CD4-positive, CD25-positive, alpha-beta regulatory T cell (primary cell): ENCODE measurements at regions not wholly inside any gene's neighbourhood (a gene's known extent, or its start where the extent isn't known, plus 50 kb on each side); places are given as distances from the start of the nearest gene placed in this dataset.
A peak's percentile ranks its signal among the peaks of the same experiment; 100 is the strongest.

ENCODE experiments used
- ATAC-seq, 2 donors: fragments of 150-1000 bp; cut with Tn5 transposase; one replicate each; pipeline ENCODE4 v1.10.0; 2021; ENCODE audit warnings: low read depth in 2 of 2, moderate number of reproducible peaks in 2 of 2, moderate library complexity in 1 of 2
- DNase-seq, 3 donors: peaks; one replicate each; pipeline versions ENCODE4 v3.0.0 to v3.0.0-alpha.2; 2012 to 2022; ENCODE audit warnings: mixed read lengths in 1 of 3
- H3K27ac ChIP-seq: one replicate; pipeline ENCODE4 v1.7.0; 2013; ENCODE audit warnings: mild to moderate bottlenecking, low read length; ENCODE audit not compliant: insufficient read depth, poor library complexity, severe bottlenecking
- H3K27me3 ChIP-seq: one replicate; pipeline ENCODE4 v1.7.0; 2013; ENCODE audit warnings: low read length; ENCODE audit not compliant: control insufficient read depth, insufficient read depth
- H3K36me3 ChIP-seq: one replicate; pipeline ENCODE4 v1.7.0; 2013; ENCODE audit warnings: mild to moderate bottlenecking, low read length, moderate library complexity; ENCODE audit not compliant: control insufficient read depth, insufficient read depth
- H3K4me1 ChIP-seq: 2 replicates; pipeline ENCODE4 v1.7.0; 2013; ENCODE audit warnings: mild to moderate bottlenecking, low read length; ENCODE audit not compliant: insufficient read depth, control insufficient read depth, poor library complexity, severe bottlenecking
- H3K4me3 ChIP-seq: one replicate; pipeline ENCODE4 v1.7.0; 2013; ENCODE audit warnings: low read depth, mild to moderate bottlenecking, low read length, moderate library complexity
- H3K9me3 ChIP-seq, 2 experiments: 1 replicate in 1 of 2; 2 replicates in 1 of 2; pipeline ENCODE4 v1.7.0; 2013; ENCODE audit warnings: low read length in 2 of 2, mild to moderate bottlenecking in 1 of 2, moderate library complexity in 1 of 2; ENCODE audit not compliant: control insufficient read depth in 2 of 2
- H3K27ac Mint-ChIP-seq, 3 donors: one replicate each; pipeline ENCODE4 v1.8.0; 2020 to 2022; ENCODE audit warnings: mild to moderate bottlenecking in 3 of 3, mixed read lengths in 3 of 3, moderate library complexity in 2 of 3
- H3K27me3 Mint-ChIP-seq: one replicate; pipeline ENCODE4 v1.8.0; 2022; ENCODE audit warnings: mild to moderate bottlenecking, mixed read lengths
- H3K36me3 Mint-ChIP-seq: one replicate; pipeline ENCODE4 v1.8.0; 2020; ENCODE audit warnings: mixed read lengths
- H3K4me1 Mint-ChIP-seq, 4 donors: one replicate each; pipeline ENCODE4 v1.8.0; 2020 to 2022; ENCODE audit warnings: mixed read lengths in 4 of 4, mild to moderate bottlenecking in 1 of 4
- H3K4me3 Mint-ChIP-seq, 4 donors: one replicate each; pipeline ENCODE4 v1.8.0; 2020 to 2022; ENCODE audit warnings: mild to moderate bottlenecking in 4 of 4, mixed read lengths in 4 of 4, moderate library complexity in 3 of 4
- H3K9me3 Mint-ChIP-seq, 7 donors: one replicate each; pipeline ENCODE4 v1.8.0; 2020 to 2022; ENCODE audit warnings: mixed read lengths in 7 of 7, mild to moderate bottlenecking in 3 of 7, moderate library complexity in 2 of 7

DNA sequence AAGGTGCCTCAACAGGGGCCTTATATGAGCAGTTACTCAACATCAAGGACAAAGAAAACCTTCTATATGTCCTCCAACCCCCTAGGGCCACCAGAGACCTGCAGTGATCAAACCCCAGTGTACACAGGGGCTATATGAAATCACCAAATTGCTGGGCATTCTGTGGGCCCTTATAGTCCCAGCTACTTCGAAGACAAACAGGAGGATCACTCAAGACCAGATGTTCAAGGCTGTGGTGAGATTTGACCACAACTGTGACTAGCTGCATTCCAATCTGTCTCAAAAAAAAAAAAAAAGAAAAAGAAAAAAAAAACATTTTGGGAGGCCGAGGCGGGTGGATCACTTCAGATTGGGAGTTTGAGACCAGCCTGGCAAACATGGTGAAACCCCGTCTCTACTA is 51.0 kb upstream of the PRB2 start:
- no peak for ATAC-seq
- Histone ChIP-seq H3K9me3 (no peaks in the 10 kb centered on the region), H3K27ac (no peak overlapping the region), H3K4me1 (no peaks in the 10 kb centered on the region), H3K4me3 (no peak overlapping the region), H3K36me3 (no peaks in the 10 kb centered on the region), H3K27me3 (peaks cover 3% of the 10 kb centered on the region)
- Mint-ChIP-seq H3K36me3 (no peaks in the 10 kb centered on the region), H3K27ac (no peak overlapping the region), H3K9me3 (peaks cover 0 to 1% (median 0%) of the 10 kb centered on the region in 7 donors), H3K27me3 (peaks cover 9% of the 10 kb centered on the region), H3K4me3 (no peak overlapping the region), H3K4me1 (no peaks in the 10 kb centered on the region)
- DNase-seq, result no peak

- no peak overlapping the region for H3K4me3 Mint-ChIP-seq
- H3K27me3 Mint-ChIP-seq, result peaks cover 6% of the 10 kb centered on the region
- H3K9me3 Mint-ChIP-seq, result peaks cover 0 to 1% (median 0%) of the 10 kb centered on the region in 7 donors
- no peaks in the 10 kb centered on the region for H3K4me1 Mint-ChIP-seq
- Histone ChIP-seq H3K36me3 (no peaks in the 10 kb centered on the region), H3K27me3 (no peaks in the 10 kb centered on the region), H3K4me3 (no peak overlapping the region), H3K27ac (no peak overlapping the region), H3K9me3 (no peaks in the 10 kb centered on the region), H3K4me1 (no peaks in the 10 kb centered on the region)
- H3K27ac Mint-ChIP-seq, result no peak overlapping the region
- H3K36me3 Mint-ChIP-seq, result no peaks in the 10 kb centered on the region
- DNase-seq (no peak), ATAC-seq (no peak)
These were observed 62.8 kb upstream of the PRB2 start for GRCh38 chr12:11457996-11458645.

DNA sequence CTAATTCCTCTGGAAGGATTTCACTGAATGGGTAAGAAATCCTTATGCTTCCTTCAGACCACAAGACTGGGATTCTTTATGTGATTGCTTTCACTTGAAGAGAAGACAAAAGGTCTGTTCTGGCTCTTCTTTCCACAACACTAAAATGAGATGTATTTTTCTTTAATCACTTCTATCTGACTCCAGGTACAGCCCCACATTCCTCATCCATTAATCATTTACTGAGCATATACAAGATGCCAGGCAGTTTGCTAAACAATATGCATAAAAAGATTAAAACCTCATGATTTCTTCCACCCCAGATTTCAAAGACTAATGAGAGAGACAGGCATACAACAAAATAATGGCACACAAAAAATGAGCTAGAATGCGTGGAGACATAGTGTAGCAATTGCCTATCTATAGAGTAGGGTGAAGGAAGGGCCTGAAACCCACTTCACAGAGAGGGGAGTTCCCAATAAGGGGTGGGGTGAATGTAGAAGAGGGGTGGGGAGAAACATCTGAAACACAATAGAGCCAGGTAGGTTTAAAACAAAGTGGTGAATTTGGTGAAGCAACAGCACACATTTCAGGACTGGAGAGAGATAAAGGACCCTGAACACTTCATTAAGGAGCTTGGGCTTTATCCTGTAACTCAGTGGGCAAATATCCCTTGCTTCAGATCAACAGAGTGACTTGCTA is 65.1 kb upstream of the PRB2 start:
- no peaks in the 10 kb centered on the region for H3K36me3 Mint-ChIP-seq
- peaks cover 0 to 1% (median 0%) of the 10 kb centered on the region in 7 donors for H3K9me3 Mint-ChIP-seq
- no peak overlapping the region for H3K27ac Mint-ChIP-seq
- no peak overlapping the region for H3K4me3 Mint-ChIP-seq
- H3K4me1 Mint-ChIP-seq, result no peaks in the 10 kb centered on the region
- DNase-seq (no peak), ATAC-seq (no peak)
- Histone ChIP-seq H3K4me3 (no peak overlapping the region), H3K27me3 (no peaks in the 10 kb centered on the region), H3K36me3 (no peaks in the 10 kb centered on the region), H3K9me3 (no peaks in the 10 kb centered on the region), H3K27ac (no peak overlapping the region), H3K4me1 (no peaks in the 10 kb centered on the region)
- H3K27me3 Mint-ChIP-seq, result no peaks in the 10 kb centered on the region

DNA sequence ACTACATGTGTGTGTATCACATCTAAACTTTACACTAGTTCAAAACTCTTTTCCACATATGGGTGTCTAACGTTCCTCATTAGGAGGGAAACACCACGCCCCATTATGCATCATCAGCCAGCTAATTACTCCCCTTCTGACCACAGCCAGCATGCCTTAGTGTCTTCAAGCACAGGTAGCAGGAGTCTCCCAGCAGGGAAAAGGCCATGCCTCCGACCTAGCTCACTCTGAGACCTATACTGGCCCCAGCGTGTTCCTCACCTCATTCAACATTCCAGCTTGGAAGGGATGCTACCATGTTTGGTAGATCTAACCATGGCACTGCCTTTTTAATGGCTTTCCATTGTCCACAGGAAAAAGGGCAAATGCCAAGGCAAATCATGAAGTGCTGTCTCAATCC is 66.1 kb upstream of the PRB2 start:
- no peaks in the 10 kb centered on the region for H3K36me3 Mint-ChIP-seq
- no peaks in the 10 kb centered on the region for H3K27me3 ChIP-seq
- no peaks in the 10 kb centered on the region for H3K27me3 Mint-ChIP-seq
- peak overlapping the region in 1 of 3 donors; percentile 16 for H3K27ac Mint-ChIP-seq
- H3K4me3 ChIP-seq, result no peak overlapping the region
- ATAC-seq (no peak), DNase-seq (no peak)
- no peaks in the 10 kb centered on the region for H3K4me1 Mint-ChIP-seq
- H3K27ac ChIP-seq, result no peak overlapping the region
- no peak overlapping the region for H3K4me3 Mint-ChIP-seq
- H3K9me3 ChIP-seq, result no peaks in the 10 kb centered on the region
- H3K36me3 ChIP-seq, result no peaks in the 10 kb centered on the region
- H3K9me3 Mint-ChIP-seq, result peaks cover 0 to 4% (median 0%) of the 10 kb centered on the region in 7 donors
- H3K4me1 ChIP-seq, result no peaks in the 10 kb centered on the region

- H3K27ac ChIP-seq, result no peak overlapping the region
- Mint-ChIP-seq H3K27me3 (peaks cover 14% of the 10 kb centered on the region), H3K27ac (no peak overlapping the region), H3K4me1 (no peaks in the 10 kb centered on the region), H3K4me3 (no peak overlapping the region), H3K9me3 (peaks cover 0 to 6% (median 0%) of the 10 kb centered on the region in 7 donors), H3K36me3 (no peaks in the 10 kb centered on the region)
- no peak for DNase-seq
- no peak overlapping the region for H3K4me3 ChIP-seq
- no peaks in the 10 kb centered on the region for H3K9me3 ChIP-seq
- no peaks in the 10 kb centered on the region for H3K4me1 ChIP-seq
- H3K36me3 ChIP-seq, result no peaks in the 10 kb centered on the region
- ATAC-seq, result no peak
- H3K27me3 ChIP-seq, result no peaks in the 10 kb centered on the region
These were observed 81.7 kb upstream of the PRB2 start for GRCh38 chr12:11477110-11477509.

- Mint-ChIP-seq H3K4me1 (peaks cover 0 to 5% (median 4%) of the 10 kb centered on the region in 4 donors), H3K27ac (no peak overlapping the region), H3K4me3 (no peak overlapping the region), H3K27me3 (peaks cover 23% of the 10 kb centered on the region), H3K9me3 (no peaks in the 10 kb centered on the region), H3K36me3 (no peaks in the 10 kb centered on the region)
- ATAC-seq, result no peak
- Histone ChIP-seq H3K4me3 (no peak overlapping the region), H3K27me3 (no peaks in the 10 kb centered on the region), H3K27ac (no peak overlapping the region), H3K4me1 (no peaks in the 10 kb centered on the region), H3K36me3 (no peaks in the 10 kb centered on the region), H3K9me3 (no peaks in the 10 kb centered on the region)
- no peak for DNase-seq
These were observed 87.6 kb upstream of the PRB2 start for GRCh38 chr12:11482955-11483354.

DNA sequence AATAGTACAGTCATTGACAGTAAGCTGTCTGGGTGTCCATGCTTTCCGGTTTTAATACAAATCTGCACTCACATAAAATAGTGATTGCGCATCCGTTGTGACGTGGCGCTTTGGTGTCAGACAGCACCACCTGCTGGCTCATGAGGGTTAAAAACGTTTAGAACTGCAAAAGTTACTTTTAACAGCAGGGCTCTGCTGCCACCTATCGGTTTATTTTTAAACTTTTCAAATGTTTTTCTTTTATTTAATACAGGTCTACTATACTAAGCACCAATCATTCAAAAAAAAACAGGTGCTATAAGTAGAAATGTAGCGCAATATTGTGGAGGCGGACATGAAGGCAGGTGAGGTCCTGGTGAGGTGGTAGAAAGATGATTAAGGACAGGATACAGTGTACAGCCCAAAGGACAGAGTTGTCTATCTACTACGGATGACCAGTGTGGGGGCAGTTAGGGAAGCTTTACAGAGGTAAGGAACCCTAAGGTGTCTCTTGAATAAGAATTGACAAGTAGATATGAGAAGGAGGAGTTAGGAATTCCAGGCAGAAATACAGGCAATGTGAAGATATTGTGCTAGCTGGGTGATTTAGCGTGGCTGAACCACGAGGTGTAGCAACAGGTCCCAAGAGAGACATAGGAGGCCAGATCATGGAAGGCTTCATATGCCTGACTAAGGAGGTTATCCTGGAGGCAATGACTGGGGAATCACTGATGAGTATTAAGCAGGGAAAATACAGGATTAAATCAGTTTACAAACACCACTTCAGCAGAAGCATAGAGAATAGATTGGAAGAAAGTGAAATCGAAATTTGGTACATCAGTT is 91.5 kb upstream of the PRB2 start:
- Mint-ChIP-seq H3K4me1 (peaks cover 0 to 5% (median 4%) of the 10 kb centered on the region in 4 donors), H3K36me3 (no peaks in the 10 kb centered on the region), H3K27me3 (peaks cover 12% of the 10 kb centered on the region), H3K27ac (peak overlapping the region in 1 of 3 donors; percentile 1), H3K4me3 (no peak overlapping the region), H3K9me3 (no peaks in the 10 kb centered on the region)
- peak; percentile 93 to 94 for ATAC-seq
- H3K36me3 ChIP-seq, result no peaks in the 10 kb centered on the region
- H3K4me1 ChIP-seq, result no peaks in the 10 kb centered on the region
- peak; percentile 66 to 91 (median 83) for DNase-seq
- H3K9me3 ChIP-seq, result no peaks in the 10 kb centered on the region
- peak overlapping the region; percentile 21 for H3K4me3 ChIP-seq
- H3K27ac ChIP-seq, result no peak overlapping the region
- peaks cover 2% of the 10 kb centered on the region for H3K27me3 ChIP-seq
